ENCODE measurements at regions not wholly inside any gene's neighbourhood (a gene's known extent, or its start where the extent isn't known, plus 50 kb on each side); places are given as distances from the start of the nearest gene placed in this dataset.

DNA sequence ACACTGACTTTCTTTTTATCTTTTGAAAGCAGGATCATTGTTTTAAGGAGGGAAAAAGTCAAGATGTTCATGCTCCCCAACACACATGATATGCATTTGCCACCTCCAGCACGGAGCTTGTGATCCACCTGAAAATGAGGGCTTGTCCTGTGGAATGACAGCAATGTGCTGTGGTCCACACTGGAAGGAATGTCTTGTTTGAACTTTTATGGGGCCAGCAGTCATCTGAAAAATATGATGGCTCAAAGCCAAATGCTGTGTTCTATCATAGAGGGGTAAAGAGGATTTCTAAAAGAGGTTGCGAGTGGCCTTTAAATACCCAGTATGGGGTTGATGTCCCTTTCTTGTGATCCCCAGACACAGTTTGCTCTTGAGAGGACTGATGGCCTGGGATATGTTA is 226.5 kb upstream of the SPRED2 start:
- DNase-seq (ENCODE audit: extremely low read depth, low read depth): no peak
- no peak for TF ChIP-seq CTCF (IDR thresholded peaks at IDR 0.05; ENCODE audit: low read depth, low read length, missing control alignments)
- H3K4me3 ChIP-seq (replicated peaks; ENCODE audit: low read depth, low read length): no peak overlapping the region

- H3K4me3 ChIP-seq (replicated peaks; ENCODE audit: low read depth, low read length): no peak overlapping the region
- no peak for DNase-seq (ENCODE audit: extremely low read depth, low read depth)
- no peak for TF ChIP-seq CTCF (IDR thresholded peaks at IDR 0.05; ENCODE audit: low read depth, low read length, missing control alignments)
These were observed 225.9 kb upstream of the SPRED2 start for GRCh38 chr2:65658266-65658665.

DNA sequence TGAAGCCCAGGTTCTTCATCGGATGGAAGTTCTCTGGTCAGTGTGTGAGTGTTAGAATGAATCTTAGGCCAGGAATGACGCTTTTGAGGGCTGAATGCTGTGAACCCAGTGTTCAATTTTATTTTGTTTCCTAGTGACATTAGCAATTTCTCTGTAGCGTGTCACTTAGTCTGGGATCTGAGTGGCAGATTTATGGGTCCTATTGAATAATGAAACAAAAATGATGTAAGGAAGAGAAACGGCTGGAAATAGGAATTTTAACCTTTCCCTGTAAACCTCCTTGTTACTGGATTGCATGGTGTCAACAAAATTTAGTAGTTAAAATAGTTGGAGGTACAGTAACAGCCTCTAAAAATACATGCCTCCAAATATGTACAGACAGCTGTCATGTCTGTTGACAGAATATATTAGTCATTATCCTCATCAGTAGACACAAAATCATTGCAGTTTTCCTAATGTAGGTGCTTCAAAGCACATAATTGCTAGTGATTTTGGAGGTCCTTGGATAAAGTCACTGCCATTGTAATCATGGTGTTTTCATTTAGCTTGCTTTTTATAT is 223.8 kb upstream of the SPRED2 start:
- TF ChIP-seq CTCF (IDR thresholded peaks at IDR 0.05; ENCODE audit: low read depth, low read length, missing control alignments): no peak
- no peak overlapping the region for H3K4me3 ChIP-seq (replicated peaks; ENCODE audit: low read depth, low read length)
- no peak for DNase-seq (ENCODE audit: extremely low read depth, low read depth)

GRCh38 chr2:65655000-65655399 is 222.6 kb upstream of the SPRED2 start:
- no peak for DNase-seq (ENCODE audit: extremely low read depth, low read depth)
- no peak for TF ChIP-seq CTCF (IDR thresholded peaks at IDR 0.05; ENCODE audit: low read depth, low read length, missing control alignments)
- H3K4me3 ChIP-seq (replicated peaks; ENCODE audit: low read depth, low read length): no peak overlapping the region

DNA sequence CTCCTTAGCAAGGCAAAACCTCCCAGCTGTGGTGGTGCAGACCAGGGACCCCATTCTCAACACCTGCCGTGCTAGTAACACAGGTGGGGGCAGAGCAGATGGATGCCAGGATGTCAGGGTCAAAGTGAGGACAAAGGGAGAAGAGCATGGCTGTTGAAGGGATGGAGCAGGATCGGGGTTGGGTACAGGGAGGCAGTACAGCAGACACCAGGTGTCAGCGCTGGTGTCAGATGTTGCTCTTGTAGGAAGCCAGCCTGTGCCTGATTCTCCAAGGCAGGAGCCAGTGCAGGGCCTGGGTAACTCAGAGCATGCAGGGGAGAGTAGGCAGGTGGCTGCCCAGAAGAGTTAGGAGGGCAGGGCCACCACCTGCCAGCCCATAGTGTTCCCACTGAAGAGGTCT is 222.1 kb upstream of the SPRED2 start:
- no peak for DNase-seq (ENCODE audit: extremely low read depth, low read depth)
- no peak overlapping the region for H3K4me3 ChIP-seq (replicated peaks; ENCODE audit: low read depth, low read length)
- no peak for TF ChIP-seq CTCF (IDR thresholded peaks at IDR 0.05; ENCODE audit: low read depth, low read length, missing control alignments)

DNA sequence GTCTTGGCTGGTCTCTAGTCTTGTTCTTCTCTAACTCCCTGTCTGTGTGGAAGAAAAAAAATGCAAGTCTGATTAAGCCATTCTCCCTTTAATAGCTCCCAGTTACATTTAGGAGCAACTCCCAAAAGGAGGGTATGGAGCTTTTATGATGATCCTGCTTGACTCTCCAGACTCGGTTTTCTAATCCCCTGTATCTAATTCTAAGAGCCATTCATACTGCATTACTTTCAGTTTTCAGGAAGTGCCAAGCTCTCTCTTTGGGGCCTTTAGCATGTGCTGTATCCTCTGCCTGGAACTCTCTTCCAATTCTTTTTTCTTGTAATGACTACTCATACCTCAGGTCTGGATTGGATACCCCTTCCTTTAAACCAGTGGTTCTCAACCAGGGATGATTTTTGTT is 219.7 kb upstream of the SPRED2 start:
- DNase-seq (ENCODE audit: extremely low read depth, low read depth): no peak
- H3K4me3 ChIP-seq (replicated peaks; ENCODE audit: low read depth, low read length): no peak overlapping the region
- no peak for TF ChIP-seq CTCF (IDR thresholded peaks at IDR 0.05; ENCODE audit: low read depth, low read length, missing control alignments)

Measured in HFF-Myc (cell line).